ENCODE measurements at regions not wholly inside any gene's neighbourhood (a gene's known extent, or its start where the extent isn't known, plus 50 kb on each side); places are given as distances from the start of the nearest gene placed in this dataset.

GRCh38 chr4:176383273-176384077 lies 63.7 kb downstream of the SPCS3 start:
- 27% methylated on average over 8 of the region's 8 CpGs for WGBS
- DNase-seq (ENCODE audit: low spot score): no peak
- intact Hi-C loops (cut with DNase I): no loop called here
- H3K36me3 ChIP-seq: no peaks in the 10 kb centered on the region
- H3K4me3 ChIP-seq: no peak overlapping the region
- TF ChIP-seq CTCF (IDR thresholded peaks at IDR 0.05) (no peak), POLR2AphosphoS5 (IDR thresholded peaks at IDR 0.05) (no peak), POLR2A (IDR thresholded peaks at IDR 0.05) (no peak)
- H3K9me3 ChIP-seq: no peaks in the 10 kb centered on the region
- H3K4me1 ChIP-seq (replicated peaks): no peaks in the 10 kb centered on the region
- H3K27ac ChIP-seq: no peak overlapping the region
- H3K27me3 ChIP-seq (replicated peaks; ENCODE audit: insufficient read depth): no peaks in the 10 kb centered on the region

DNA sequence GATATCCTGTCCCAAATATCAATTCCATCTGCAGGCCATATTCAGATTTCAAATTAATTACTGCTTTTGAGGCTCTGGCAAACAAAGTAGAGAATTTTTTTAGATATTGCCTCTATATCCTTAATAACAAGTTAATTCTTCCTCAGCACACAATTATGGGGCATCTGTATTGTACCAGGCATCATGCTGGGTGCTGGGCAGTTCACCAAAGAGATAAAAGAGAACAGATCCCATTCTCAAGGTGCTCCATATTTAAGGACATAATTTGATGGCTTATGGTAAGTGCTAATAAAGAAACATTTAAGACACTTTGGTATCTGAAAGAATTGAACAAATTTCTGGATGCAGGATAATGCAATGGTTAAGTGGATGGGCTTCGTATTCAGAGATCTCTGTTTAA lies 65.8 kb downstream of the SPCS3 start:
- WGBS: 91% methylated on average over 1 of the region's 1 CpG
- H3K4me1 ChIP-seq (replicated peaks): no peaks in the 10 kb centered on the region
- H3K36me3 ChIP-seq: no peaks in the 10 kb centered on the region
- no peaks in the 10 kb centered on the region for H3K9me3 ChIP-seq
- intact Hi-C loops (cut with DNase I): no loop called here
- no peak overlapping the region for H3K27ac ChIP-seq
- no peak for DNase-seq (ENCODE audit: low spot score)
- no peak overlapping the region for H3K4me3 ChIP-seq
- no peak for TF ChIP-seq CTCF (IDR thresholded peaks at IDR 0.05)
- no peak for TF ChIP-seq POLR2A (IDR thresholded peaks at IDR 0.05)
- no peak for TF ChIP-seq POLR2AphosphoS5 (IDR thresholded peaks at IDR 0.05)
- no peaks in the 10 kb centered on the region for H3K27me3 ChIP-seq (replicated peaks; ENCODE audit: insufficient read depth)

- Histone ChIP-seq H3K9me3 (no peaks in the 10 kb centered on the region), H3K4me3 (no peak overlapping the region), H3K27ac (no peak overlapping the region), H3K4me1 (replicated peaks) (no peaks in the 10 kb centered on the region), H3K27me3 (replicated peaks; ENCODE audit: insufficient read depth) (no peaks in the 10 kb centered on the region), H3K36me3 (no peaks in the 10 kb centered on the region)
- whole genome bisulfite sequencing: 38% methylated on average over 1 of the region's 1 CpG
- intact Hi-C loops (cut with DNase I): no loop called here
- no peak for TF ChIP-seq POLR2A (IDR thresholded peaks at IDR 0.05)
- no peak for TF ChIP-seq CTCF (IDR thresholded peaks at IDR 0.05)
- TF ChIP-seq POLR2AphosphoS5 (IDR thresholded peaks at IDR 0.05): no peak
- DNase-seq (ENCODE audit: low spot score): no peak
Measured at GRCh38 chr4:176387571-176387970, 67.8 kb downstream of the SPCS3 start.

DNA sequence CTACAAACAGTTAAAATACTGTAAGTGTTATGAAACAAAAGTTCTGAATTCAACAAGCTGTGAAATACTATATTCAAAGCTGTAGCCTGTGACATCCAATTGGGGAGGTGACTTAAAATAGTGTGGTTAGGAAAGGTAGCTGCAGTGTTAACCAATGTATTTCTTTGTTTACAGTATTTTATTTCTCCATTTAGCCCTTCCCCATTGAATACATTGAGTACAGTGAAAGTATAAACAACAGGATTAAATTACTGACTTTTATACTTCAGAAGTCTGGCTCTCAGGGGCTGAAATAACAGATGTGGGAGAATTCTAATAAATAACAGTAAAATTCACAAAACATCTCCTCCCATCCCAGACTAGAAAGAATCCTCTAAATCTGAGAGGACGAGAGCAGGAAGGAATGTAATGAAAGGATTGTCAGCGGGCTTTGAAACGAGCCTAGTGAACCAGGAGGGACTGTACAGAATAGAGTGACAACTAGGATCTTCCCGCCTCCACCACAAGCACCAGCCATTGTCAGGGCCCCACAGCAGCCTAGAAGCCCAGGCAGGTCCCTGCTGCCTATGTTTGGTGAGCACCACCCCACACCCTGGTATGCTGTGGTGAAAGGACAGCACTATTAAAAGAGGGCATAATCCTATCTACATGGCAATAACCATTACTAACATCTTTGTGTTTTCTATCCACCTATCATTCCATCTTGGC lies 73.7 kb downstream of the SPCS3 start:
- no peak for DNase-seq (ENCODE audit: low spot score)
- H3K4me1 ChIP-seq (replicated peaks): no peaks in the 10 kb centered on the region
- no peaks in the 10 kb centered on the region for H3K36me3 ChIP-seq
- no peaks in the 10 kb centered on the region for H3K27me3 ChIP-seq (replicated peaks; ENCODE audit: insufficient read depth)
- no peak overlapping the region for H3K4me3 ChIP-seq
- no peak overlapping the region for H3K27ac ChIP-seq
- no peaks in the 10 kb centered on the region for H3K9me3 ChIP-seq
- TF ChIP-seq POLR2A (IDR thresholded peaks at IDR 0.05) (no peak), CTCF (IDR thresholded peaks at IDR 0.05) (no peak), POLR2AphosphoS5 (IDR thresholded peaks at IDR 0.05) (no peak)
- 35% methylated on average over 4 of the region's 4 CpGs for WGBS
- intact Hi-C loops (cut with DNase I): no loop called here

Measured in prostate gland (tissue), 2 donors.